ENCODE measurements at regions not wholly inside any gene's neighbourhood (a gene's known extent, or its start where the extent isn't known, plus 50 kb on each side); places are given as distances from the start of the nearest gene placed in this dataset.
A peak's percentile ranks its signal among the peaks of the same experiment; 100 is the strongest.

GRCh38 chr17:83152745-83153611, 73.6 kb downstream of the METRNL start:
- CTCF ChIA-PET = no interaction called here
- Mint-ChIP-seq H3K27me3 (peaks cover 15% of the 10 kb centered on the region), H3K36me3 (no peaks in the 10 kb centered on the region), H3K9me3 (ENCODE audit: low read depth) (no peaks in the 10 kb centered on the region), H3K27ac (no peak overlapping the region), H3K4me1 (peaks cover 30% of the 10 kb centered on the region), H3K4me3 (no peak overlapping the region)
- ATAC-seq = no peak
- DNase-seq = no peak

- no peaks in the 10 kb centered on the region for H3K9me3 Mint-ChIP-seq (ENCODE audit: low read depth)
- H3K27me3 Mint-ChIP-seq = peaks cover 17% of the 10 kb centered on the region
- CTCF ChIA-PET = no interaction called here
- H3K27ac Mint-ChIP-seq = no peak overlapping the region
- DNase-seq (no peak), ATAC-seq (no peak)
- no peaks in the 10 kb centered on the region for H3K36me3 Mint-ChIP-seq
- no peak overlapping the region for H3K4me3 Mint-ChIP-seq
- peaks cover 22% of the 10 kb centered on the region for H3K4me1 Mint-ChIP-seq
These were observed 74.4 kb downstream of the METRNL start for GRCh38 chr17:83153681-83154310.

- no peaks in the 10 kb centered on the region for H3K9me3 Mint-ChIP-seq (ENCODE audit: low read depth)
- CTCF ChIA-PET = no interaction called here
- H3K27ac Mint-ChIP-seq = no peak overlapping the region
- no peak for ATAC-seq
- H3K4me3 Mint-ChIP-seq = no peak overlapping the region
- no peak for DNase-seq
- H3K4me1 Mint-ChIP-seq = peaks cover 15% of the 10 kb centered on the region
- peaks cover 23% of the 10 kb centered on the region for H3K27me3 Mint-ChIP-seq
- no peaks in the 10 kb centered on the region for H3K36me3 Mint-ChIP-seq
These were observed 75.1 kb downstream of the METRNL start for GRCh38 chr17:83154311-83155127.

- peak; percentile 44 for DNase-seq
These were observed 76.0 kb downstream of the METRNL start for GRCh38 chr17:83155128-83156121.

GRCh38 chr17:83156408-83156807, 77.0 kb downstream of the METRNL start:
- CTCF ChIA-PET = no interaction called here

More at GRCh38 chr17:83155128-83156121, 76.0 kb downstream of the METRNL start:
- CTCF ChIA-PET = no interaction called here
- ATAC-seq = no peak
- no peaks in the 10 kb centered on the region for H3K9me3 Mint-ChIP-seq (ENCODE audit: low read depth)
- H3K4me3 Mint-ChIP-seq = no peak overlapping the region
- no peak overlapping the region for H3K27ac Mint-ChIP-seq
- peaks cover 33% of the 10 kb centered on the region for H3K27me3 Mint-ChIP-seq
- H3K36me3 Mint-ChIP-seq = no peaks in the 10 kb centered on the region
- peaks cover 12% of the 10 kb centered on the region for H3K4me1 Mint-ChIP-seq

GRCh38 chr17:83159204-83160049, 80.0 kb downstream of the METRNL start:
- H3K4me1 Mint-ChIP-seq = peaks cover 12% of the 10 kb centered on the region

More at GRCh38 chr17:83156408-83156807, 77.0 kb downstream of the METRNL start:
- no peak for ATAC-seq
- Mint-ChIP-seq H3K27me3 (peaks cover 36% of the 10 kb centered on the region), H3K27ac (no peak overlapping the region), H3K4me1 (peaks cover 12% of the 10 kb centered on the region), H3K4me3 (no peak overlapping the region), H3K9me3 (ENCODE audit: low read depth) (no peaks in the 10 kb centered on the region), H3K36me3 (no peaks in the 10 kb centered on the region)
- DNase-seq = no peak

GRCh38 chr17:83160443-83161297, 81.3 kb downstream of the METRNL start:
- H3K4me1 Mint-ChIP-seq = peaks cover 7% of the 10 kb centered on the region
- H3K4me3 Mint-ChIP-seq = no peak overlapping the region
- H3K27me3 Mint-ChIP-seq = peaks cover 64% of the 10 kb centered on the region
- DNase-seq (no peak), ATAC-seq (no peak)
- no peaks in the 10 kb centered on the region for H3K36me3 Mint-ChIP-seq
- CTCF ChIA-PET = no interaction called here
- no peak overlapping the region for H3K27ac Mint-ChIP-seq
- no peaks in the 10 kb centered on the region for H3K9me3 Mint-ChIP-seq (ENCODE audit: low read depth)

More at GRCh38 chr17:83159204-83160049, 80.0 kb downstream of the METRNL start:
- Mint-ChIP-seq H3K27ac (no peak overlapping the region), H3K36me3 (no peaks in the 10 kb centered on the region), H3K9me3 (ENCODE audit: low read depth) (no peaks in the 10 kb centered on the region), H3K4me3 (no peak overlapping the region), H3K27me3 (peaks cover 54% of the 10 kb centered on the region)
- CTCF ChIA-PET = no interaction called here
- no peak for ATAC-seq
- no peak for DNase-seq

GRCh38 chr17:83161298-83162034, 82.1 kb downstream of the METRNL start:
- DNase-seq (no peak), ATAC-seq (no peak)
- peaks cover under 1% of the 10 kb centered on the region for H3K4me1 Mint-ChIP-seq
- peaks cover 62% of the 10 kb centered on the region for H3K27me3 Mint-ChIP-seq
- no peak overlapping the region for H3K27ac Mint-ChIP-seq
- H3K9me3 Mint-ChIP-seq (ENCODE audit: low read depth) = no peaks in the 10 kb centered on the region
- CTCF ChIA-PET = no interaction called here
- H3K4me3 Mint-ChIP-seq = no peak overlapping the region
- no peaks in the 10 kb centered on the region for H3K36me3 Mint-ChIP-seq

GRCh38 chr17:83162035-83162745, 82.8 kb downstream of the METRNL start:
- Mint-ChIP-seq H3K4me3 (no peak overlapping the region), H3K27me3 (peaks cover 67% of the 10 kb centered on the region), H3K36me3 (no peaks in the 10 kb centered on the region), H3K9me3 (ENCODE audit: low read depth) (no peaks in the 10 kb centered on the region), H3K4me1 (no peaks in the 10 kb centered on the region), H3K27ac (no peak overlapping the region)
- CTCF ChIA-PET = no interaction called here
- ATAC-seq (no peak), DNase-seq (no peak)

GRCh38 chr17:83164490-83164889, 85.1 kb downstream of the METRNL start:
- Mint-ChIP-seq H3K9me3 (ENCODE audit: low read depth) (no peaks in the 10 kb centered on the region), H3K36me3 (no peaks in the 10 kb centered on the region), H3K4me1 (no peaks in the 10 kb centered on the region), H3K27ac (no peak overlapping the region), H3K4me3 (no peak overlapping the region), H3K27me3 (peaks cover 69% of the 10 kb centered on the region)
- CTCF ChIA-PET = no interaction called here
- DNase-seq (no peak), ATAC-seq (no peak)

Data from activated CD8-positive, alpha-beta memory T cell treated with anti-CD3 and anti-CD28 coated beads, Interleukin-2, amount 10 ng/mL, durations not matched to agents 7 days and 5 days (primary cell).